Neural cell (in vitro differentiated cells): ENCODE measurements at regions not wholly inside any gene's neighbourhood (a gene's known extent, or its start where the extent isn't known, plus 50 kb on each side); places are given as distances from the start of the nearest gene placed in this dataset.

Source experiments
- H2AFZ ChIP-seq: fragments of 200-600, 300-800 bp; sonication (generic), shearing (Covaris generic); 2 replicates; pipeline ENCODE4 v1.6.0; 2014; ENCODE audit warnings: low read depth, mild to moderate bottlenecking, antibody characterized with exemption, low read length, moderate library complexity
- H3F3A ChIP-seq: fragments of 200-600 bp; shearing (Covaris generic); 2 replicates; pipeline ENCODE4 v1.6.1; 2016; ENCODE audit warnings: mild to moderate bottlenecking, moderate library complexity, mixed read lengths, antibody characterized with exemption, low read length; ENCODE audit not compliant: insufficient read depth, poor library complexity, severe bottlenecking
- H3K27ac ChIP-seq: fragments of 200-600, 300-800 bp; sonication (generic), shearing (Covaris generic); 2 replicates; pipeline ENCODE4 v1.5.1; 2014; ENCODE audit warnings: mild to moderate bottlenecking, low read length, moderate library complexity
- H3K27me3 ChIP-seq: fragments of 300-800, 200-600 bp; sonication (generic), shearing (Covaris generic); 2 replicates; pipeline ENCODE4 v1.6.0; 2014; ENCODE audit warnings: mild to moderate bottlenecking, low read depth, low read length, moderate library complexity; ENCODE audit not compliant: insufficient read depth
- H3K36me3 ChIP-seq: fragments of 300-800, 200-600 bp; sonication (generic), shearing (Covaris generic); 2 replicates; pipeline ENCODE4 v1.5.1; 2014; ENCODE audit warnings: mild to moderate bottlenecking, antibody characterized with exemption, low read length, moderate library complexity; ENCODE audit not compliant: insufficient read depth
- H3K4me2 ChIP-seq: fragments of 300-800, 200-600 bp; sonication (generic), shearing (Covaris generic); 2 replicates; pipeline ENCODE4 v1.6.0; 2014; ENCODE audit warnings: mild to moderate bottlenecking, low read length
- H3K4me3 ChIP-seq: fragments of 300-800, 200-600 bp; sonication (generic), shearing (Covaris generic); 2 replicates; pipeline ENCODE4 v1.5.1; 2014; ENCODE audit warnings: mild to moderate bottlenecking, low read length, moderate library complexity
- H3K79me2 ChIP-seq: fragments of 200-600 bp; shearing (Covaris generic); replicated peaks from 2 replicates; pipeline ENCODE4 v1.6.0; 2014; ENCODE audit warnings: mild to moderate bottlenecking, low read length, moderate library complexity; ENCODE audit not compliant: insufficient read depth
- H3K9ac ChIP-seq: fragments of 300-800, 200-600 bp; sonication (generic), shearing (Covaris generic); 2 replicates; pipeline ENCODE4 v1.6.1; 2016; ENCODE audit warnings: mild to moderate bottlenecking, low read length, mixed read lengths
- H3K9me2 ChIP-seq: fragments of 200-600 bp; shearing (Covaris generic); 2 replicates; pipeline ENCODE4 v1.6.1; 2016; ENCODE audit warnings: mild to moderate bottlenecking, low read length, mixed read lengths; ENCODE audit not compliant: insufficient read depth
- H3K9me3 ChIP-seq: fragments of 200-600, 300-800 bp; sonication (generic), shearing (Covaris generic); 2 replicates; pipeline ENCODE4 v1.6.1; 2016; ENCODE audit warnings: mild to moderate bottlenecking, mixed run types, low read length, moderate library complexity, mixed read lengths
- H4K20me1 ChIP-seq: fragments of 200-600 bp; shearing (Covaris generic); 2 replicates; pipeline ENCODE4 v1.6.1; 2016; ENCODE audit warnings: mild to moderate bottlenecking, mixed run types; ENCODE audit not compliant: insufficient read depth
- CTCF ChIP-seq: fragments of 450-650 bp; IDR thresholded peaks from 2 replicates; pipeline ENCODE4 v1.5.1; 2014; ENCODE audit warnings: antibody characterized with exemption, mild to moderate bottlenecking, moderate library complexity; ENCODE audit not compliant: poor library complexity, severe bottlenecking
- EP300 ChIP-seq: fragments of 450-650 bp; conservative IDR thresholded peaks from 2 replicates; pipeline ENCODE4 v1.6.1; 2014; ENCODE audit warnings: antibody characterized with exemption, mild to moderate bottlenecking, moderate library complexity; ENCODE audit not compliant: poor library complexity, severe bottlenecking
- EZH2 ChIP-seq: fragments of 200-600, 300-800 bp; shearing (Covaris generic), sonication (generic); IDR thresholded peaks from 2 replicates; pipeline ENCODE4 v1.6.1; 2014; ENCODE audit warnings: antibody characterized with exemption, low read length, borderline replicate concordance, mild to moderate bottlenecking; ENCODE audit not compliant: insufficient read depth, poor library complexity, severe bottlenecking
- MXI1 ChIP-seq: fragments of 450-650 bp; conservative IDR thresholded peaks from 2 replicates; pipeline ENCODE4 v1.6.1; 2014; ENCODE audit warnings: antibody characterized with exemption, mild to moderate bottlenecking; ENCODE audit not compliant: poor library complexity, severe bottlenecking
- POLR2AphosphoS5 ChIP-seq: IDR thresholded peaks from 2 replicates; pipeline ENCODE4 v1.6.1; 2012
- RAD21 ChIP-seq: fragments of 450-650 bp; conservative IDR thresholded peaks from 2 replicates; pipeline ENCODE4 v1.6.1; 2014; ENCODE audit warnings: antibody characterized with exemption, mild to moderate bottlenecking, moderate library complexity
- REST ChIP-seq: IDR thresholded peaks from 2 replicates; pipeline ENCODE4 v1.6.1; 2012; ENCODE audit warnings: borderline replicate concordance
- SMC3 ChIP-seq: fragments of 450-650 bp; conservative IDR thresholded peaks from 2 replicates; pipeline ENCODE4 v1.6.1; 2014; ENCODE audit warnings: antibody characterized with exemption, mild to moderate bottlenecking, moderate library complexity; ENCODE audit not compliant: poor library complexity
- TAF1 ChIP-seq: IDR thresholded peaks from 2 replicates; pipeline ENCODE4 v1.6.1; 2012; ENCODE audit warnings: low read depth

GRCh38 chr2:238710032-238710735, 137.7 kb upstream of the TWIST2 start:
- TF ChIP-seq REST (no peak), EP300 (no peak), CTCF (no peak), RAD21 (no peak), SMC3 (no peak), MXI1 (no peak), POLR2AphosphoS5 (no peak), TAF1 (no peak), EZH2 (no peak)
- H3K9me3 ChIP-seq: no peaks in the 10 kb centered on the region
- no peak overlapping the region for H3K4me2 ChIP-seq
- H3K27me3 ChIP-seq: no peaks in the 10 kb centered on the region
- no peaks in the 10 kb centered on the region for H4K20me1 ChIP-seq
- H3F3A ChIP-seq: no peaks in the 10 kb centered on the region
- no peak overlapping the region for H3K9ac ChIP-seq
- H3K9me2 ChIP-seq: no peaks in the 10 kb centered on the region
- H3K27ac ChIP-seq: no peak overlapping the region
- H2AFZ ChIP-seq: no peak overlapping the region
- no peak overlapping the region for H3K4me3 ChIP-seq
- no peaks in the 10 kb centered on the region for H3K36me3 ChIP-seq
- H3K79me2 ChIP-seq: no peaks in the 10 kb centered on the region

GRCh38 chr2:238710787-238711186, 137.1 kb upstream of the TWIST2 start:
- H3K27ac ChIP-seq: no peak overlapping the region
- no peak overlapping the region for H3K4me2 ChIP-seq
- no peaks in the 10 kb centered on the region for H3K36me3 ChIP-seq
- H3K9me2 ChIP-seq: no peaks in the 10 kb centered on the region
- H3K9ac ChIP-seq: no peak overlapping the region
- no peaks in the 10 kb centered on the region for H4K20me1 ChIP-seq
- no peaks in the 10 kb centered on the region for H3K9me3 ChIP-seq
- H3F3A ChIP-seq: no peaks in the 10 kb centered on the region
- no peak overlapping the region for H3K4me3 ChIP-seq
- H3K79me2 ChIP-seq: no peaks in the 10 kb centered on the region
- no peak overlapping the region for H2AFZ ChIP-seq
- TF ChIP-seq EP300 (no peak), POLR2AphosphoS5 (no peak), TAF1 (no peak), REST (no peak), EZH2 (no peak)
- no peaks in the 10 kb centered on the region for H3K27me3 ChIP-seq
